Endothelial cell (in vitro differentiated cells): ENCODE measurements at regions not wholly inside any gene's neighbourhood (a gene's known extent, or its start where the extent isn't known, plus 50 kb on each side); places are given as distances from the start of the nearest gene placed in this dataset.

Source experiments
- DNase-seq: peaks from one replicate; pipeline ENCODE4 v3.0.0; 2021; ENCODE audit warnings: low spot score
- H3K27ac Mint-ChIP-seq: one replicate; pipeline ENCODE4 v1.8.0; 2021; ENCODE audit warnings: mixed read lengths, inconsistent platforms; ENCODE audit not compliant: unreplicated experiment
- H3K27me3 Mint-ChIP-seq: one replicate; pipeline ENCODE4 v1.8.0; 2021; ENCODE audit warnings: mild to moderate bottlenecking, moderate library complexity, mixed read lengths, inconsistent platforms; ENCODE audit not compliant: unreplicated experiment
- H3K36me3 Mint-ChIP-seq: one replicate; pipeline ENCODE4 v1.8.0; 2021; ENCODE audit warnings: mild to moderate bottlenecking, low read depth, mixed read lengths, inconsistent platforms; ENCODE audit not compliant: unreplicated experiment
- H3K4me1 Mint-ChIP-seq: one replicate; pipeline ENCODE4 v1.8.0; 2021; ENCODE audit warnings: mild to moderate bottlenecking, mixed read lengths, inconsistent platforms; ENCODE audit not compliant: unreplicated experiment
- H3K4me3 Mint-ChIP-seq: one replicate; pipeline ENCODE4 v1.8.0; 2021; ENCODE audit warnings: mild to moderate bottlenecking, mixed read lengths, inconsistent platforms; ENCODE audit not compliant: unreplicated experiment
- H3K9me3 Mint-ChIP-seq: one replicate; pipeline ENCODE4 v1.8.0; 2021; ENCODE audit warnings: mixed read lengths, inconsistent platforms; ENCODE audit not compliant: unreplicated experiment
- TF ChIP-seq, protein P1 (sequence below): fragments of 200-600 bp; sonication (generic); IDR thresholded peaks from one replicate; pipeline ENCODE4 v1.5.0; 2021; ENCODE audit warnings: antibody characterized with exemption; ENCODE audit not compliant: unreplicated experiment

GRCh38 chr4:81541161-81541945 is 69.6 kb upstream of the RASGEF1B start:
- TF ChIP-seq, protein P1, sequence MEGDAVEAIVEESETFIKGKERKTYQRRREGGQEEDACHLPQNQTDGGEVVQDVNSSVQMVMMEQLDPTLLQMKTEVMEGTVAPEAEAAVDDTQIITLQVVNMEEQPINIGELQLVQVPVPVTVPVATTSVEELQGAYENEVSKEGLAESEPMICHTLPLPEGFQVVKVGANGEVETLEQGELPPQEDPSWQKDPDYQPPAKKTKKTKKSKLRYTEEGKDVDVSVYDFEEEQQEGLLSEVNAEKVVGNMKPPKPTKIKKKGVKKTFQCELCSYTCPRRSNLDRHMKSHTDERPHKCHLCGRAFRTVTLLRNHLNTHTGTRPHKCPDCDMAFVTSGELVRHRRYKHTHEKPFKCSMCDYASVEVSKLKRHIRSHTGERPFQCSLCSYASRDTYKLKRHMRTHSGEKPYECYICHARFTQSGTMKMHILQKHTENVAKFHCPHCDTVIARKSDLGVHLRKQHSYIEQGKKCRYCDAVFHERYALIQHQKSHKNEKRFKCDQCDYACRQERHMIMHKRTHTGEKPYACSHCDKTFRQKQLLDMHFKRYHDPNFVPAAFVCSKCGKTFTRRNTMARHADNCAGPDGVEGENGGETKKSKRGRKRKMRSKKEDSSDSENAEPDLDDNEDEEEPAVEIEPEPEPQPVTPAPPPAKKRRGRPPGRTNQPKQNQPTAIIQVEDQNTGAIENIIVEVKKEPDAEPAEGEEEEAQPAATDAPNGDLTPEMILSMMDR: no peak
- Mint-ChIP-seq H3K9me3 (no peaks in the 10 kb centered on the region), H3K27me3 (no peaks in the 10 kb centered on the region), H3K36me3 (no peaks in the 10 kb centered on the region), H3K4me1 (peaks cover 9% of the 10 kb centered on the region), H3K4me3 (no peak overlapping the region), H3K27ac (no peak overlapping the region)
- no peak for DNase-seq

GRCh38 chr4:81538716-81539427 is 67.2 kb upstream of the RASGEF1B start:
- no peaks in the 10 kb centered on the region for H3K27me3 Mint-ChIP-seq
- no peak overlapping the region for H3K27ac Mint-ChIP-seq
- H3K36me3 Mint-ChIP-seq: no peaks in the 10 kb centered on the region
- DNase-seq: no peak
- peaks cover 9% of the 10 kb centered on the region for H3K4me1 Mint-ChIP-seq
- H3K9me3 Mint-ChIP-seq: no peaks in the 10 kb centered on the region
- TF ChIP-seq, protein P1: no peak
- no peak overlapping the region for H3K4me3 Mint-ChIP-seq

GRCh38 chr4:81531410-81531809 is 59.7 kb upstream of the RASGEF1B start:
- peaks cover 6% of the 10 kb centered on the region for H3K9me3 Mint-ChIP-seq
- H3K4me3 Mint-ChIP-seq: no peak overlapping the region
- DNase-seq: no peak
- H3K27me3 Mint-ChIP-seq: peaks cover 3% of the 10 kb centered on the region
- H3K4me1 Mint-ChIP-seq: peaks cover 4% of the 10 kb centered on the region
- TF ChIP-seq, protein P1: no peak
- H3K36me3 Mint-ChIP-seq: peaks cover 1% of the 10 kb centered on the region
- no peak overlapping the region for H3K27ac Mint-ChIP-seq

DNA sequence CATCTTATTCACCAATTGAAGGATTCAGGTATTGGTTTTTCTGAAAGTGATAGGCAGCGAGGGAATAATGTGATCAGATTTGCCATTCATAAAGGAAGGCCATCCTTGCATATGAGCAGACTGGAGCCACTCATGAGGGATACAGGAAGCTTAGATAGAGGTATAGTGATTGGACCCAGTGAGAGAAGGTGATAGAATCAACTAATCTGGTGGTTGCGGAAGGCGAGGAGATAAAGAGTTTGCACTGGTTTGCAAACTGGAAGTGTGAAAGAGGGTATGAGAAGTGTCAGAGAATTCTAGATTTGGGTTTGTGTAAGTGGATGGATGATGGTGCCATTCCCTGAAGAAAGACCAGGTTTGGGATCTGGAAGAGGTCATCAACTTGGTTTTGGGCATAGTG is 57.3 kb upstream of the RASGEF1B start:
- Mint-ChIP-seq H3K27ac (no peak overlapping the region), H3K9me3 (peaks cover 6% of the 10 kb centered on the region), H3K4me3 (no peak overlapping the region), H3K4me1 (peaks cover 9% of the 10 kb centered on the region), H3K36me3 (peaks cover 4% of the 10 kb centered on the region), H3K27me3 (peaks cover 5% of the 10 kb centered on the region)
- TF ChIP-seq, protein P1: no peak
- DNase-seq: no peak

DNA sequence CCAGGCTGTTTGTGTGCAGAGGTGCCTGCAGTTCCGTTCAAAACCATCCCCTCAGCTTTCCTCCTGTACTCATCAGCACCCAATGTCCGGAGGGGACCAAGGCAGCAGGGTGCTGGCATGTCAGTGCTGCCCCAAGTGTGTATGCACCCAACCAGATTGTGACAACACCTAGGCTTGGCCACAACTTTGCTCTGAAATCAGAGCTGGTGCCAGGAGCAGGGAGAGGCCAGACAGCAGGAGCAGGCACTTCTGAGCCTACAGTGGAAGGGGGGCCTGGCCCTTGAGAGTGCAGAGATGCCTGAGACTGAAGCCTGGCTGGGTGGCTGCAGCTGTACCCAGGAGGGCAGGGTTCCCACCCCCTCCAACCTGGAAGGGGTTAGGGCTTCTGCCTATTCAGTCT is 56.5 kb upstream of the RASGEF1B start:
- Mint-ChIP-seq H3K9me3 (peaks cover 6% of the 10 kb centered on the region), H3K36me3 (peaks cover 4% of the 10 kb centered on the region), H3K4me1 (peaks cover 9% of the 10 kb centered on the region), H3K27me3 (peaks cover 5% of the 10 kb centered on the region), H3K4me3 (no peak overlapping the region), H3K27ac (no peak overlapping the region)
- no peak for DNase-seq
- TF ChIP-seq, protein P1: no peak
